ENCODE measurements at regions not wholly inside any gene's neighbourhood (a gene's known extent, or its start where the extent isn't known, plus 50 kb on each side); places are given as distances from the start of the nearest gene placed in this dataset.
A peak's percentile ranks its signal among the peaks of the same experiment; 100 is the strongest.

- no peak overlapping the region for H3K27ac ChIP-seq
- no peak for ATAC-seq (replicated peaks in 6 of 8)
- WGBS, 10 experiments: 0 to 100% (median 40%) methylated on average over 1 to 2 of the region's 2 CpGs; no CpG with 5 or more reads in 1 of the 10 experiments
- H3K4me3 ChIP-seq: no peak overlapping the region
- no peaks in the 10 kb centered on the region for H3K4me1 ChIP-seq (replicated peaks in 1 of 2)
- in situ Hi-C loops (cut with MboI; ENCODE audit: low pct_unique_long_range_greater_than_20kb in 2 of 9, low sequenced_read_pairs in 9 of 9, unreplicated experiment in 9 of 9): no loop called here
These were observed 1809.0 kb downstream of the SUCLG1 start for GRCh38 chr2:82650038-82650437.

- ATAC-seq (replicated peaks in 6 of 8): peak in 2 of 8 experiments; percentile 60 to 98
- 0 to 90% (median 60%) methylated on average over 1 of the region's 2 CpGs; no CpG with 5 or more reads in 7 of the 10 experiments for WGBS, 10 experiments
- H3K4me3 ChIP-seq: no peak overlapping the region
- no peak overlapping the region for H3K27ac ChIP-seq
- H3K4me1 ChIP-seq (replicated peaks in 1 of 2): no peaks in the 10 kb centered on the region
- in situ Hi-C loops (cut with MboI; ENCODE audit: low pct_unique_long_range_greater_than_20kb in 2 of 9, low sequenced_read_pairs in 9 of 9, unreplicated experiment in 9 of 9): no loop called here
These were observed 1817.4 kb downstream of the SUCLG1 start for GRCh38 chr2:82641598-82642180.

- Histone ChIP-seq H3K27ac (no peak overlapping the region), H3K4me3 (no peak overlapping the region), H3K4me1 (replicated peaks in 1 of 2) (no peaks in the 10 kb centered on the region)
- in situ Hi-C loops (cut with MboI; ENCODE audit: low pct_unique_long_range_greater_than_20kb in 2 of 9, low sequenced_read_pairs in 9 of 9, unreplicated experiment in 9 of 9): no loop called here
- 0 to 96% (median 51%) methylated on average over 1 to 3 of the region's 3 CpGs; no CpG with 5 or more reads in 4 of the 10 experiments for WGBS, 10 experiments
- peak in 5 of 8 experiments; percentile 21 to 99 (median 45) for ATAC-seq (replicated peaks in 6 of 8)
These were observed 1822.6 kb downstream of the SUCLG1 start for GRCh38 chr2:82636402-82637020.

GRCh38 chr2:82599021-82599420, 1860.1 kb downstream of the SUCLG1 start:
- no peak for ATAC-seq (replicated peaks in 6 of 8)
- Histone ChIP-seq H3K27ac (no peak overlapping the region), H3K4me3 (no peak overlapping the region), H3K4me1 (replicated peaks in 1 of 2) (no peaks in the 10 kb centered on the region)
- in situ Hi-C loops (cut with MboI; ENCODE audit: low pct_unique_long_range_greater_than_20kb in 2 of 9, low sequenced_read_pairs in 9 of 9, unreplicated experiment in 9 of 9): no loop called here

- Histone ChIP-seq H3K4me1 (replicated peaks in 1 of 2) (no peaks in the 10 kb centered on the region), H3K27ac (no peak overlapping the region), H3K4me3 (no peak overlapping the region)
- in situ Hi-C loops (cut with MboI; ENCODE audit: low pct_unique_long_range_greater_than_20kb in 2 of 9, low sequenced_read_pairs in 9 of 9, unreplicated experiment in 9 of 9): no loop called here
- peak in 2 of 8 experiments; percentile 32 to 62 for ATAC-seq (replicated peaks in 6 of 8)
- WGBS, 10 experiments: 0 to 75% (median 48%) methylated on average over 1 of the region's 1 CpG; no CpG with 5 or more reads in 1 of the 10 experiments
These were observed 1862.5 kb downstream of the SUCLG1 start for GRCh38 chr2:82596581-82596980.

- no peak for ATAC-seq (replicated peaks in 6 of 8)
- in situ Hi-C loops (cut with MboI; ENCODE audit: low pct_unique_long_range_greater_than_20kb in 2 of 9, low sequenced_read_pairs in 9 of 9, unreplicated experiment in 9 of 9): no loop called here
- 0 to 40% (median 26%) methylated on average over 1 to 3 of the region's 3 CpGs for WGBS, 10 experiments
- no peaks in the 10 kb centered on the region for H3K4me1 ChIP-seq (replicated peaks in 1 of 2)
- no peak overlapping the region for H3K4me3 ChIP-seq
- H3K27ac ChIP-seq: no peak overlapping the region
These were observed 1867.4 kb downstream of the SUCLG1 start for GRCh38 chr2:82591718-82592117.

- no peak for ATAC-seq (replicated peaks in 6 of 8)
- no peaks in the 10 kb centered on the region for H3K4me1 ChIP-seq (replicated peaks in 1 of 2)
- H3K4me3 ChIP-seq: no peak overlapping the region
- in situ Hi-C loops (cut with MboI; ENCODE audit: low pct_unique_long_range_greater_than_20kb in 2 of 9, low sequenced_read_pairs in 9 of 9, unreplicated experiment in 9 of 9): no loop called here
- H3K27ac ChIP-seq: no peak overlapping the region
These were observed 1882.4 kb downstream of the SUCLG1 start for GRCh38 chr2:82576656-82577055.

- Histone ChIP-seq H3K4me1 (replicated peaks in 1 of 2) (peaks cover 0 to 3% of the 10 kb centered on the region in 2 donors), H3K4me3 (no peak overlapping the region), H3K27ac (no peak overlapping the region)
- in situ Hi-C loops (cut with MboI; ENCODE audit: low pct_unique_long_range_greater_than_20kb in 2 of 9, low sequenced_read_pairs in 9 of 9, unreplicated experiment in 9 of 9): no loop called here
- 13 to 80% (median 61%) methylated on average over 1 to 3 of the region's 3 CpGs; no CpG with 5 or more reads in 3 of the 10 experiments for WGBS, 10 experiments
- ATAC-seq (replicated peaks in 6 of 8): peak in 6 of 8 experiments; percentile 93 to 100 (median 100)
These were observed 1919.8 kb downstream of the SUCLG1 start for GRCh38 chr2:82539280-82539621.

GRCh38 chr2:82538590-82539279, 1920.3 kb downstream of the SUCLG1 start:
- ATAC-seq (replicated peaks in 6 of 8): peak in 5 of 8 experiments; percentile 37 to 67 (median 51)
- in situ Hi-C loops (cut with MboI; ENCODE audit: low pct_unique_long_range_greater_than_20kb in 2 of 9, low sequenced_read_pairs in 9 of 9, unreplicated experiment in 9 of 9): no loop called here
- Histone ChIP-seq H3K4me1 (replicated peaks in 1 of 2) (peaks cover 0 to 3% of the 10 kb centered on the region in 2 donors), H3K27ac (no peak overlapping the region), H3K4me3 (no peak overlapping the region)
- 0 to 67% (median 20%) methylated on average over 1 of the region's 1 CpG; no CpG with 5 or more reads in 5 of the 10 experiments for WGBS, 10 experiments

GRCh38 chr2:82528288-82528687, 1930.8 kb downstream of the SUCLG1 start:
- in situ Hi-C loops (cut with MboI; ENCODE audit: low pct_unique_long_range_greater_than_20kb in 2 of 9, low sequenced_read_pairs in 9 of 9, unreplicated experiment in 9 of 9): no loop called here

GRCh38 chr2:82527124-82527523, 1932.0 kb downstream of the SUCLG1 start:
- peak in 1 of 8 experiments; percentile 11 for ATAC-seq (replicated peaks in 6 of 8)
- 60 to 100% (median 96%) methylated on average over 2 to 9 of the region's 12 CpGs; no CpG with 5 or more reads in 1 of the 10 experiments for WGBS, 10 experiments
- in situ Hi-C loops (cut with MboI; ENCODE audit: low pct_unique_long_range_greater_than_20kb in 2 of 9, low sequenced_read_pairs in 9 of 9, unreplicated experiment in 9 of 9): no loop called here
- Histone ChIP-seq H3K27ac (no peak overlapping the region), H3K4me3 (no peak overlapping the region), H3K4me1 (replicated peaks in 1 of 2) (no peaks in the 10 kb centered on the region)

More at GRCh38 chr2:82528288-82528687, 1930.8 kb downstream of the SUCLG1 start:
- 27 to 100% (median 86%) methylated on average over 2 to 8 of the region's 8 CpGs for WGBS, 10 experiments
- Histone ChIP-seq H3K4me3 (no peak overlapping the region), H3K27ac (no peak overlapping the region), H3K4me1 (replicated peaks in 1 of 2) (no peaks in the 10 kb centered on the region)
- ATAC-seq (replicated peaks in 6 of 8): no peak

- in situ Hi-C loops (cut with MboI; ENCODE audit: low pct_unique_long_range_greater_than_20kb in 2 of 9, low sequenced_read_pairs in 9 of 9, unreplicated experiment in 9 of 9): no loop called here
- H3K4me3 ChIP-seq: no peak overlapping the region
- H3K4me1 ChIP-seq (replicated peaks in 1 of 2): no peaks in the 10 kb centered on the region
- ATAC-seq (replicated peaks in 6 of 8): no peak
- no peak overlapping the region for H3K27ac ChIP-seq
- WGBS, 10 experiments: 32 to 100% (median 90%) methylated on average over 1 to 5 of the region's 7 CpGs; no CpG with 5 or more reads in 1 of the 10 experiments
These were observed 1932.8 kb downstream of the SUCLG1 start for GRCh38 chr2:82526277-82526676.

GRCh38 chr2:82525744-82526143, 1933.3 kb downstream of the SUCLG1 start:
- H3K27ac ChIP-seq: no peak overlapping the region
- H3K4me1 ChIP-seq (replicated peaks in 1 of 2): no peaks in the 10 kb centered on the region
- in situ Hi-C loops (cut with MboI; ENCODE audit: low pct_unique_long_range_greater_than_20kb in 2 of 9, low sequenced_read_pairs in 9 of 9, unreplicated experiment in 9 of 9): no loop called here
- H3K4me3 ChIP-seq: no peak overlapping the region
- ATAC-seq (replicated peaks in 6 of 8): no peak
- 47 to 100% (median 76%) methylated on average over 1 to 6 of the region's 8 CpGs; no CpG with 5 or more reads in 1 of the 10 experiments for WGBS, 10 experiments

Measured in motor neuron (in vitro differentiated cells).